ENCODE measurements at regions not wholly inside any gene's neighbourhood (a gene's known extent, or its start where the extent isn't known, plus 50 kb on each side); places are given as distances from the start of the nearest gene placed in this dataset.

DNA sequence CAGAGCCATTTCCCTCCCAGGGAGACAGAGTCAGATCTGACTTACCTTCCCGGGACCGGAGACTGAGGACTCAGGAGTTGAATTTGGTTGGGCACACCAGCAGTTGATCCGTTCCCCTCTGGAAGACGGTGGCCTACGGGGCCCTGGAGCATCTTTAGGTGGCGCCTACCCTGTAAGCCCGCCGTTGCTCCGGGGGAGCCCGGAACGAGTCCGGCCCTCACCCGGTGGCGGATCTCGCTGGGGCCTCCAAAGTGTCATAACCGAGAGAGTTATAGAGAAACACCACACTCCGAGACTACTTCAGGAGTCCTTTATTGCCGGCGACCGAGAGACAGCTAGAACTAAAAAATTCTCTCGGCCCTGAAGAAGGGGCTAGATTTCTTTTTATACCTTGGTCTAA lies 182.8 kb upstream of the MBL2 start:
- no peak for TF ChIP-seq POLR2A (IDR thresholded peaks at IDR 0.05)
- TF ChIP-seq, protein P1, sequence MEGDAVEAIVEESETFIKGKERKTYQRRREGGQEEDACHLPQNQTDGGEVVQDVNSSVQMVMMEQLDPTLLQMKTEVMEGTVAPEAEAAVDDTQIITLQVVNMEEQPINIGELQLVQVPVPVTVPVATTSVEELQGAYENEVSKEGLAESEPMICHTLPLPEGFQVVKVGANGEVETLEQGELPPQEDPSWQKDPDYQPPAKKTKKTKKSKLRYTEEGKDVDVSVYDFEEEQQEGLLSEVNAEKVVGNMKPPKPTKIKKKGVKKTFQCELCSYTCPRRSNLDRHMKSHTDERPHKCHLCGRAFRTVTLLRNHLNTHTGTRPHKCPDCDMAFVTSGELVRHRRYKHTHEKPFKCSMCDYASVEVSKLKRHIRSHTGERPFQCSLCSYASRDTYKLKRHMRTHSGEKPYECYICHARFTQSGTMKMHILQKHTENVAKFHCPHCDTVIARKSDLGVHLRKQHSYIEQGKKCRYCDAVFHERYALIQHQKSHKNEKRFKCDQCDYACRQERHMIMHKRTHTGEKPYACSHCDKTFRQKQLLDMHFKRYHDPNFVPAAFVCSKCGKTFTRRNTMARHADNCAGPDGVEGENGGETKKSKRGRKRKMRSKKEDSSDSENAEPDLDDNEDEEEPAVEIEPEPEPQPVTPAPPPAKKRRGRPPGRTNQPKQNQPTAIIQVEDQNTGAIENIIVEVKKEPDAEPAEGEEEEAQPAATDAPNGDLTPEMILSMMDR (IDR thresholded peaks at IDR 0.05 in 4 of 5, conservative IDR thresholded peaks at IDR 0.05 in 1 of 5) = no peak
